Body of pancreas (tissue), 4 donors: ENCODE measurements at regions not wholly inside any gene's neighbourhood (a gene's known extent, or its start where the extent isn't known, plus 50 kb on each side); places are given as distances from the start of the nearest gene placed in this dataset.

Source experiments
- ATAC-seq: fragments of 150-250 bp; one replicate; pipeline ENCODE4 v1.9.1; 2016
- DNase-seq, 4 donors: peaks; one replicate each; pipeline ENCODE4 v3.0.0-alpha.2; 2019
- H3K27ac ChIP-seq, 4 donors: fragments of 200-600 bp; sonication (generic); 1 replicate in 3 of 4; 2 replicates in 1 of 4; pipeline versions ENCODE4 v1.5.1 to v1.6.1; 2016 to 2019; ENCODE audit warnings: mild to moderate bottlenecking in 1 of 4, mixed read lengths in 1 of 4, moderate library complexity in 1 of 4
- H3K27me3 ChIP-seq, 2 donors: fragments of 200-600 bp; sonication (generic); one replicate each; pipeline ENCODE4 v1.6.0; 2016; ENCODE audit warnings: mild to moderate bottlenecking in 1 of 2
- H3K36me3 ChIP-seq, 2 donors: fragments of 200-600 bp; sonication (generic); replicated peaks in 1 of 2; 2 replicates each; pipeline ENCODE4 v1.5.1; 2016; ENCODE audit warnings: low read depth in 2 of 2; ENCODE audit not compliant: insufficient read depth in 1 of 2
- H3K4me1 ChIP-seq: fragments of 200-600 bp; sonication (generic); one replicate; pipeline ENCODE4 v1.6.0; 2016
- H3K4me3 ChIP-seq, 2 donors: fragments of 200-600 bp; sonication (generic); 1 replicate in 1 of 2; 2 replicates in 1 of 2; pipeline ENCODE4 v1.5.1; 2016 to 2019
- H3K9me3 ChIP-seq, 3 donors: fragments of 200-600 bp; sonication (generic); 1 replicate in 2 of 3; 2 replicates in 1 of 3; pipeline ENCODE4 v1.5.1; 2016
- CTCF ChIP-seq, 7 experiments: fragments of 450-650 bp in 4 of 7; fragments of 200-600 bp in 3 of 7; sonication (generic) in 3 of 7; IDR thresholded peaks; one replicate each; pipeline ENCODE4 v1.5.1; 2016 to 2019; ENCODE audit warnings: antibody characterized with exemption in 7 of 7
- POLR2A ChIP-seq, 3 donors: fragments of 450-650 bp; IDR thresholded peaks; one replicate each; pipeline ENCODE4 v1.6.1; 2016; ENCODE audit warnings: antibody characterized with exemption in 3 of 3, mild to moderate bottlenecking in 2 of 3
- WGBS, 2 donors: methylation state at CpG; one replicate each; pipeline ENCODE4 v1.1.5; 2017; 5-methylcytosine and 5-hydroxymethylcytosine counted together
- intact Hi-C: fragments of 100-400 bp; cut with DNase I; formaldehyde crosslinking; loops from one replicate; pipeline ENCODE4 v1.15.1; 2023

- intact Hi-C loops = loop anchor here (10.0 kb wide), 1 partner anchor 1011 kb away; no protein-coding TSS in a partner anchor
- ATAC-seq (no peak), DNase-seq (no peak)
- WGBS, 2 donors = 87 to 89% methylated on average over 10 to 32 of the region's 32 CpGs
- no peaks in the 10 kb centered on the region for H3K27me3 ChIP-seq
- H3K4me3 ChIP-seq = no peak overlapping the region
- no peak for TF ChIP-seq CTCF (IDR thresholded peaks at IDR 0.05)
- H3K27ac ChIP-seq = no peak overlapping the region
- no peaks in the 10 kb centered on the region for H3K36me3 ChIP-seq
- H3K4me1 ChIP-seq = no peaks in the 10 kb centered on the region
- H3K9me3 ChIP-seq = no peaks in the 10 kb centered on the region
These were observed 1260.7 kb upstream of the PRMT6 start for GRCh38 chr1:105795741-105796140.

GRCh38 chr1:105830571-105831146 lies 1225.8 kb upstream of the PRMT6 start:
- ATAC-seq (no peak), DNase-seq (no peak)
- H3K4me1 ChIP-seq = no peaks in the 10 kb centered on the region
- H3K36me3 ChIP-seq = no peaks in the 10 kb centered on the region
- H3K27me3 ChIP-seq = no peaks in the 10 kb centered on the region
- no peak for TF ChIP-seq POLR2A (IDR thresholded peaks at IDR 0.05)
- TF ChIP-seq CTCF (IDR thresholded peaks at IDR 0.05) = no peak
- intact Hi-C loops = no loop called here
- no peak overlapping the region for H3K27ac ChIP-seq
- WGBS, 2 donors = 29% methylated on average over 3 of the region's 3 CpGs
- no peak overlapping the region for H3K4me3 ChIP-seq
- no peaks in the 10 kb centered on the region for H3K9me3 ChIP-seq

GRCh38 chr1:105838071-105838470 lies 1218.4 kb upstream of the PRMT6 start:
- ATAC-seq (no peak), DNase-seq (no peak)
- Histone ChIP-seq H3K36me3 (no peaks in the 10 kb centered on the region), H3K27ac (no peak overlapping the region), H3K9me3 (no peaks in the 10 kb centered on the region), H3K4me3 (no peak overlapping the region), H3K4me1 (no peaks in the 10 kb centered on the region), H3K27me3 (no peaks in the 10 kb centered on the region)
- intact Hi-C loops = no loop called here
- no peak for TF ChIP-seq CTCF (IDR thresholded peaks at IDR 0.05)
- TF ChIP-seq POLR2A (IDR thresholded peaks at IDR 0.05) = no peak

GRCh38 chr1:105865546-105865945 lies 1190.9 kb upstream of the PRMT6 start:
- 79 to 84% methylated on average over 2 of the region's 2 CpGs for WGBS, 2 donors
- TF ChIP-seq CTCF (IDR thresholded peaks at IDR 0.05) (no peak), POLR2A (IDR thresholded peaks at IDR 0.05) (no peak)
- ATAC-seq (no peak), DNase-seq (no peak)
- no peak overlapping the region for H3K4me3 ChIP-seq
- no peak overlapping the region for H3K27ac ChIP-seq
- H3K4me1 ChIP-seq = no peaks in the 10 kb centered on the region
- no peaks in the 10 kb centered on the region for H3K36me3 ChIP-seq
- H3K27me3 ChIP-seq = no peaks in the 10 kb centered on the region
- no peaks in the 10 kb centered on the region for H3K9me3 ChIP-seq
- intact Hi-C loops = no loop called here

- ATAC-seq (no peak), DNase-seq (no peak)
- H3K36me3 ChIP-seq = no peaks in the 10 kb centered on the region
- TF ChIP-seq POLR2A (IDR thresholded peaks at IDR 0.05) (no peak), CTCF (IDR thresholded peaks at IDR 0.05) (no peak)
- H3K27me3 ChIP-seq = no peaks in the 10 kb centered on the region
- no peak overlapping the region for H3K4me3 ChIP-seq
- 63 to 100% methylated on average over 1 of the region's 1 CpG for WGBS, 2 donors
- peaks cover 0 to 8% (median 0%) of the 10 kb centered on the region in 3 donors for H3K9me3 ChIP-seq
- intact Hi-C loops = no loop called here
- no peaks in the 10 kb centered on the region for H3K4me1 ChIP-seq
- H3K27ac ChIP-seq = no peak overlapping the region
These were observed 1183.7 kb upstream of the PRMT6 start for GRCh38 chr1:105872817-105873216.
